ENCODE measurements at regions not wholly inside any gene's neighbourhood (a gene's known extent, or its start where the extent isn't known, plus 50 kb on each side); places are given as distances from the start of the nearest gene placed in this dataset.

DNA sequence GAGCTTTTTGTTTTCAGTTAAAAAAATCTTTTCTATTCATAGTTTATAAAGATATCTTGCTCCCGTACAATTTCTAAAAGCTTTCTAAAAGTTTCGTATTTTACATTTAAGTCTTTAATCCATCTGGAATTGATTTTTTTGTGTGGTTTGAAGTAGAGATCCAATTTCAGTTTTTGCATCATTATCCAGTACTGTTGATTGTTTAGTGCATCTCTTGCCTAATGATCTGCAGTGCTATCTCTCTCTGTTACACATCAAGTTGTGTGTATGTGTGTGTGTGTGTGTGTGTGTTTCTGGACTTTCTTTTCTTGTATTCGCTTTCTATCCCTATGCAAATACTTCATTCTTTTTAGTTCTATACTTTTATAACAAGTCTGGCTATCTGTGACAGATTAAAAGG lies 605.8 kb upstream of the DPPA4 start:
- TF ChIP-seq NFIC (IDR thresholded peaks at IDR 0.05) = no peak
- no peak for TF ChIP-seq EGR1 (IDR thresholded peaks at IDR 0.05)
- no peak for TF ChIP-seq TAF1 (IDR thresholded peaks at IDR 0.05; ENCODE audit: low read depth)
- no peak for TF ChIP-seq CEBPB (IDR thresholded peaks at IDR 0.05)
- no peak for TF ChIP-seq EP300 (IDR thresholded peaks at IDR 0.05; ENCODE audit: borderline replicate concordance)

DNA sequence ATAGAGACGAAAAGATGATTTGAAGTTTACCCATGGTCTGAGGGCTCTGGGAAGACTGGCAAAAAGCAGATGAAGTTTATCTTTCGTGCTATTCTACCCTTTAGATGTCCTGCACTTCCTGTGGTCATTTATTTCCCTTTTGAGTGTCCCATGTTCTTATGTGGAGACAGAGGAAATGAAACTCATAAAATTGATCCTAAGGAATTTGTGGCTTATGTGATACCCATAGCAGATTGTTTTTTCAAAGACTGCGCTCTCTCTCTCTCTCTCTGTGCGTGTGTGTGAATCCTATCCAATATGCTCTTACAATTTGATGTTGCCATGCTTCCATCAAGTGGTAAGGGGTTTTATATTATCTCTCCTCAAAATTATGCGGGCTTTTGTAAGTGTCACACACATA lies 607.5 kb upstream of the DPPA4 start:
- TF ChIP-seq EGR1 (IDR thresholded peaks at IDR 0.05) (no peak), FOXM1 (IDR thresholded peaks at IDR 0.05; ENCODE audit: borderline replicate concordance, low read depth) (no peak), ZBTB7A (IDR thresholded peaks at IDR 0.05; ENCODE audit: low read depth) (no peak), USF1 (IDR thresholded peaks at IDR 0.05) (no peak), NFIC (IDR thresholded peaks at IDR 0.05) (no peak), CEBPB (IDR thresholded peaks at IDR 0.05) (no peak), TCF12 (IDR thresholded peaks at IDR 0.05; ENCODE audit: low read depth) (no peak), TEAD4 (IDR thresholded peaks at IDR 0.05) (no peak), RAD21 (IDR thresholded peaks at IDR 0.05; ENCODE audit: low read depth) (no peak), MAX (IDR thresholded peaks at IDR 0.05) (no peak), EP300 (IDR thresholded peaks at IDR 0.05; ENCODE audit: borderline replicate concordance) (no peak), TAF1 (IDR thresholded peaks at IDR 0.05; ENCODE audit: low read depth) (no peak), CREB1 (IDR thresholded peaks at IDR 0.05; ENCODE audit: low read depth) (no peak), YY1 (IDR thresholded peaks at IDR 0.05; ENCODE audit: low read depth) (no peak)
- TF ChIP-seq, protein P1, sequence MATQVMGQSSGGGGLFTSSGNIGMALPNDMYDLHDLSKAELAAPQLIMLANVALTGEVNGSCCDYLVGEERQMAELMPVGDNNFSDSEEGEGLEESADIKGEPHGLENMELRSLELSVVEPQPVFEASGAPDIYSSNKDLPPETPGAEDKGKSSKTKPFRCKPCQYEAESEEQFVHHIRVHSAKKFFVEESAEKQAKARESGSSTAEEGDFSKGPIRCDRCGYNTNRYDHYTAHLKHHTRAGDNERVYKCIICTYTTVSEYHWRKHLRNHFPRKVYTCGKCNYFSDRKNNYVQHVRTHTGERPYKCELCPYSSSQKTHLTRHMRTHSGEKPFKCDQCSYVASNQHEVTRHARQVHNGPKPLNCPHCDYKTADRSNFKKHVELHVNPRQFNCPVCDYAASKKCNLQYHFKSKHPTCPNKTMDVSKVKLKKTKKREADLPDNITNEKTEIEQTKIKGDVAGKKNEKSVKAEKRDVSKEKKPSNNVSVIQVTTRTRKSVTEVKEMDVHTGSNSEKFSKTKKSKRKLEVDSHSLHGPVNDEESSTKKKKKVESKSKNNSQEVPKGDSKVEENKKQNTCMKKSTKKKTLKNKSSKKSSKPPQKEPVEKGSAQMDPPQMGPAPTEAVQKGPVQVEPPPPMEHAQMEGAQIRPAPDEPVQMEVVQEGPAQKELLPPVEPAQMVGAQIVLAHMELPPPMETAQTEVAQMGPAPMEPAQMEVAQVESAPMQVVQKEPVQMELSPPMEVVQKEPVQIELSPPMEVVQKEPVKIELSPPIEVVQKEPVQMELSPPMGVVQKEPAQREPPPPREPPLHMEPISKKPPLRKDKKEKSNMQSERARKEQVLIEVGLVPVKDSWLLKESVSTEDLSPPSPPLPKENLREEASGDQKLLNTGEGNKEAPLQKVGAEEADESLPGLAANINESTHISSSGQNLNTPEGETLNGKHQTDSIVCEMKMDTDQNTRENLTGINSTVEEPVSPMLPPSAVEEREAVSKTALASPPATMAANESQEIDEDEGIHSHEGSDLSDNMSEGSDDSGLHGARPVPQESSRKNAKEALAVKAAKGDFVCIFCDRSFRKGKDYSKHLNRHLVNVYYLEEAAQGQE (IDR thresholded peaks at IDR 0.05; ENCODE audit: low read depth) = no peak

DNA sequence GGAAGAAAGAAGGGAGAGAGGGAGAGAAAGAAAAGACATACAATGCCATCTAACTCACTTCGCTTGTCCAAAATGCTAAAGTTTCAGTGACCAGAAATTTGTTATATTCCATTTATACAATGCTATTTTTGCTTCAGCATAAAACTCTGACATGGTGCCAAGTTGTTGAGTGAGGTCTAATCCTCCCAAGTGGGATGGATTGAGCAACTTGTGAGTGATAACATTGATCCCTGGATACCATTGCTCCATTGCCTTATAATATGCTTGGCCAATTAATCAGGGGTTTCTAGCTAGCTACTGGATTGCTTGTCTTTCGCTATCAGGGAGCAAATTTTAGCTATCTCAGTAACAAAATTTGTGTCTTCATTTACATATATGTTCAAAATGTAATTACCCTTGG lies 615.6 kb upstream of the DPPA4 start:
- TF ChIP-seq EGR1 (IDR thresholded peaks at IDR 0.05) (no peak), RAD21 (IDR thresholded peaks at IDR 0.05; ENCODE audit: low read depth) (no peak), YY1 (IDR thresholded peaks at IDR 0.05; ENCODE audit: low read depth) (no peak), EP300 (IDR thresholded peaks at IDR 0.05; ENCODE audit: borderline replicate concordance) (no peak), TCF12 (IDR thresholded peaks at IDR 0.05; ENCODE audit: low read depth) (no peak), MAX (IDR thresholded peaks at IDR 0.05) (no peak), NFIC (IDR thresholded peaks at IDR 0.05) (no peak), FOXM1 (IDR thresholded peaks at IDR 0.05; ENCODE audit: borderline replicate concordance, low read depth) (no peak)

- TF ChIP-seq YY1 (IDR thresholded peaks at IDR 0.05; ENCODE audit: low read depth) (no peak), ZBTB7A (IDR thresholded peaks at IDR 0.05; ENCODE audit: low read depth) (no peak), MAX (IDR thresholded peaks at IDR 0.05) (no peak), FOXM1 (IDR thresholded peaks at IDR 0.05; ENCODE audit: borderline replicate concordance, low read depth) (no peak), EGR1 (IDR thresholded peaks at IDR 0.05) (no peak), TCF12 (IDR thresholded peaks at IDR 0.05; ENCODE audit: low read depth) (no peak), EP300 (IDR thresholded peaks at IDR 0.05; ENCODE audit: borderline replicate concordance) (no peak), RAD21 (IDR thresholded peaks at IDR 0.05; ENCODE audit: low read depth) (no peak)
- TF ChIP-seq, protein P1 (IDR thresholded peaks at IDR 0.05; ENCODE audit: low read depth) = no peak
These were observed 626.5 kb upstream of the DPPA4 start for GRCh38 chr3:109963831-109964230.

DNA sequence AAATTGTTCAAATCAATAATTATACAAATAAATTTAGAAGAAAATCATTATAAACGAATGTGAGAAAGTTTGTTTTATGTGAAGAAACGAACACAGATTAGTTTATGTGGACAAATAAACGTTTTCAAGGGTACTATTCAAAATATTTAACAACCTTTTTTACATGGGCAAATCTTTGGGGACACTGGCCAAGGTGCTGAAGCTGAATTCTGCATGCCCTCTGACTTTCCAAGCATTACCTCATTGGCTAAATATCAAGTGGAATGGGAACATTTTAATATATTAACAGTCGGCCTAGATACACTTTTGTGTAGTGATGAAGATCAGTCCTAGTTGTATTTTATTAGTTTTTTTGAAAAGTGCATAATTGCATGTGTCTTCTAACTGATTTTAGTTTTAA lies 636.4 kb upstream of the DPPA4 start:
- TF ChIP-seq, protein P1 (IDR thresholded peaks at IDR 0.05; ENCODE audit: low read depth) = peak; percentile 90
- TF ChIP-seq TAF1 (IDR thresholded peaks at IDR 0.05; ENCODE audit: low read depth) = no peak

Measured in Ishikawa (cell line).